Limb (tissue), 2 donors: ENCODE measurements at regions not wholly inside any gene's neighbourhood (a gene's known extent, or its start where the extent isn't known, plus 50 kb on each side); places are given as distances from the start of the nearest gene placed in this dataset.
"Not testable (repeated sequence)": the region's sequence is repeated elsewhere in the genome, so short reads cannot be mapped to it uniquely, and the experiment has no call there.

Source experiments
- DNase-seq, 2 donors: peaks; one replicate each; pipeline ENCODE4 v3.0.0-alpha.2; 2016; ENCODE audit errors: extremely low spot score in 2 of 2

DNA sequence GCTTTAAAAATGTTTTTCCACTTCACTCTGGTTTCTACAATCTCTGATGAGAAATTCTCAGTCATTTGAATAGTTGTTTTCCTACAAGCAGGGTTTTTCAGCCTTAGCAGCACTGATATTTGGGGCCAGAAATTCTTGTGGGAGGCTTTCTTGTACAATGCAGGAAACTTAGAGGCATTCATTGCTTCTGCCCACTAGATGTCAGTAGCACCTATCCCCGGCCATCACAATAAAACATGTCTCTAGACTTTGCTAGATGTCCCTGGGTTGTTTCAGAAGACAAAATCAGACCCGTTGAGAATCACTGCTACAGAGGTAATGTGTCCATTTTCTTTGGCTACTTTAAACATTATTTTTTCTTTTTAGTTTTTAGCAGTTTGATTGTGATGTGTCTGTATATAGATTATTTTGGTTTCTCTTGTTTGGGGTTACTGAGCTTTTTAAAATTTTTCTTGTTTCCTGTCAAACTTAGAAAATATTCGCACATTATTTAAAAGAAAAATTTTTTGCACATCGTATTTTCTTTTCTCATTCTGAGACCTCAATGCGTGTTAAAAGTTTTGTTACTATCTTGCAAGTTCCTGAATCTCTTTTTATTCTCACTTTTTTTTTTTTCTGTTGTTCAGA, 60.8 kb upstream of the CCDC179 start:
- DNase-seq, result peak; percentile 34 to 71

DNA sequence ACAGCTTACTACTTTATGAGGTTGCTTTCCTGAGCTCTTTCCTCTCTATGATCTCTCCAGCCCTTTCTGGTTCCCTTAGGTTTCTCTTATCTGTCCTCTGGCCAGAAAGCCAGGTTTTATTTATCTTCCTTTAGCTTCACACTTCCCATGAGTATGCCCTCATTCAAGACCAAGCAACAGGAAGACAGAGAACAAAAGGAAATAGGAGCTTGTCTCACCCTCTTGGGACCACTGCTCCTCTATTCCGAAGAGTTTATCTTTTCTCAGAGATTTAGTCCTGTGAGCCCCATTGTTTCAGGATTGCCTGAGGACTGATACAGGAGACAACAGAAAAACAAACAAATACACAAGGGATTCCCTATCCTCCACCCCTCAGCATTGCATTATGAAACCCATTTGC, 62.4 kb upstream of the CCDC179 start:
- no peak for DNase-seq

DNA sequence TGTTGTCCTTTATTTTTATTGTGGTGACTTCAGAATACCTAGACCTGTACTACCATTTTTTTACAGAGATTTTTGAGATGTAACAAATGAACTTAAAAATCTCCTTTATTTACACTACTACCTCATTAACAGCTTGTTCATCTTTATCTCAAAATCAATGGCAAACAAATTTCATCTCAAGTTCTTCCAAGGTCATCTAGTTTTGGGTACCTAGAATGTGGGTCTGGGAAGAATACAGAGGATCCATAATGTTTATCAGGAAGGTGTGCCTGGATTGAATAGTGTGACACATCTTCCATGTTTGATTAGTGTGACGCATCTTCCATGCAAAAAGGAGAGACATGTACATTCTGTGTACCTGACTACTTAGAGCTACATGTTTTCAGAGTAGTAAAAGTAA, 63.3 kb upstream of the CCDC179 start:
- DNase-seq, result no peak

DNA sequence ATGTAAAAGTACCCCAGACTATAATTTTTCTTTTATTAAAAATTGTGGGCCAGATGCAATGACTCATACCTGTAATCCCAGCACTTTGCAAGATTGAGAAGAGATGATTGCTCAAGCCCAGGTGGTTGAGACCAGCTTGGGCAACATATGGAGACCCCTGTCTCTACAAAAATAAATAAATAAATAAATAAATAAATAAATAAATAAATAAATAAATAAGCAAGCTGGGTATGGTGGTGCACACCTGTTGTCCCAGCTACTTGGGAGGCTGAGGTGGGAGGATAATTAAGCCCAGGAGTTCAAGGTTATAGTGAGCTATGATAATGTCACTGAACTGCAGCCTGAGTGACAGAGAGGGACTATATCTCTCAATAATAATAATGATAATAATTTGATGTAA, 66.1 kb upstream of the CCDC179 start:
- DNase-seq, result no peak

DNA sequence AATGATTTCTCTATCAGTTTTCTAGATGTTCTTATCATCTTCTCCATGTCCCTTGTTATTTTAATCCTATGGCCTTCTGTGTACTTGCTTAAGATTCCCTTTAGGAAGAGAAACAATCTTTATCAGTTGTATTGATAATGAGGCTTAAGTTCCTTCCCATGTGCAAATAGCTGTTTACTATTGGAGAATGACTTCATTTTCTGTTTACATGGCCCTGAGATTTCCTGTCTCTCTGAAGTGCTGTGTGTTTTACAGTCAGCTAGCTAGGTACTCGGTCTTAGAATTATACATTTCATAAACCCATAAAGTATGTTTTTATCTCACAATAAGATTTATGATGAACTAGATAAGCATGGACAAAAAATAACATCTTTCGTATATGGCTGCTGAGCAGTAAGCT, 67.5 kb upstream of the CCDC179 start:
- DNase-seq, result no peak

DNA sequence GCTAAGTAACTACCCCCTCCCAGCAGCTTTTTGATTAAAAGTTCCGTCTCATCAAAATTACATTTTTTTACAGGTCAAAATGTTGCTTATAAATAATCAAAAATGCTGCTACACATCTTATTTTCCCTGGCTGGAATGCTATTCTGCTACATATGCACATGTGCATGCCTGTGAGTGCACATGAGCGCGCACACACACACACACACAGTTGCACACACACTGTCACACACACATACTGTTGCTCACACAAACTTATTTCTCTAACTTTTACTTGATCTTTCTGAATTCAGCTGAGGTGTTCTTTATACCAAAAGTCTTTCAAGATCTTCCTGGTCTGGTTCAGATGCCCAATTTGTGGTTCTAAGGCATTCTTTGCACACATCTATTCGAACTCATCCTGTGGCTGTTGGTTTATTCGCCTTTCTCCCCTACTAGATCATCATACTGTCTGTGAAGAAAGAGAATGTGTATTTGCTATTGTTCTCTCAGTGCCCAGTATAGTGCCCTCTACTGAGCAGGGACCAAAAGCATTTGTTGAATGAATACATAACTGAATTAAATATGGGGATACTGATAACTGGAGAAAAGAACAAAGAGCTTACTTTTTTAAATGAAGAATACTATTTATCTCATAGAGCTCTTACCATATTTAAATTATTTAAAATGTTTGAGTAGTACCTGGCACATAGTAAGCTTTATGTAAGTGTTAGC, 68.1 kb upstream of the CCDC179 start:
- no peak for DNase-seq

DNA sequence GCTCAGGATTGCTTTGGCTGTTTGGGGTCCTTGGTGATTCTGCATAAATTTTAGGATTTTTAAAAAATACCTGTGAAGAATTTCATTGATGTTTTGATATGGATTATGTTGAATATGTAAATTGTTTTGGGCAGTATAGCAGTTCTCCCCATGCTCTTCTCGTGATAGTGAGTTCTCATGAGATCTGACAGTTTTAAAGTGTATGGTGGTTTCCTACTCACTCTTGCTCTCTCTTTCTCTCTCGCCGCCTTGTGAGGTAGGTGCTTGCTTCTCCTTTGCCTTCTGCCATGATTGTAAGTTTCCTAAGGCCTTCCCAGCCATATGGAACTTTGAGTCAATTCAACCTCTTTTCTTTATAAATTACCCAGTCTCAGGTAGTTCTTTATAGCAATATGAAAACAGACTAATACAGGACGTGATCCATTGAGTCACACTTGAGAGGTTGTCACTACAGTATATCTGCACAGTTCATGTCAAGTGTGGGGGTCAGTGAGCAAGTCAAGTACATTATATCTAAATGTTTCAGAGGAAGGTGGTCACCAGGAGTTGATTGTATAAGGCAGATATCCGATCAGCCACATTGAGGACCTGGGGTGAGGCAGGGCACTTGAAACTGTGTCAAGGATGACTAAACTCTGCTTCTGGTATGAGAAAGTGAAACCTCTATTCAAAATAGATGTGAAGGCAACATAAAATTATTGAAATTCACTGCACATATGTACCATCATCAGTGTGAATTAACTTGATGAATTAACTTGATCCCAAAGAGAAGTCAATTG, 70.7 kb upstream of the CCDC179 start:
- no peak for DNase-seq

DNA sequence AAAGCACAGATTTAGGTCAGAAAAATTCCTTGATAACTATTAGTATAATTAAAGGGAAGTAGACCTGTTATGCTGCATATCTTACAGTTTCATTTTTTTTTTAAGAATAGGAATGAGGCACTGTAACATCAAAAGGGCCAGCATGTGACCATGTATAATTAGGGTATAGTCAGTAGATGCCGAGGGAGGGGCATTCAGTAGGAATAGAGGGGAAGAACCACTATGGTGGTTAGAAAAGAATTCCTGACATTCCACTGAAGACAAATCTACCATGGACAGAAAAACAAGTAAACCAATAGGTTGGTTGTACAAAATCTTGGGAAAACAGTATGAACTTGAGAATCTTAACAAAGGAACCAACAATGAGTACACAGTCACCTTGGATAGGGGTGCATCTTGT, 78.4 kb upstream of the CCDC179 start:
- no peak for DNase-seq

DNA sequence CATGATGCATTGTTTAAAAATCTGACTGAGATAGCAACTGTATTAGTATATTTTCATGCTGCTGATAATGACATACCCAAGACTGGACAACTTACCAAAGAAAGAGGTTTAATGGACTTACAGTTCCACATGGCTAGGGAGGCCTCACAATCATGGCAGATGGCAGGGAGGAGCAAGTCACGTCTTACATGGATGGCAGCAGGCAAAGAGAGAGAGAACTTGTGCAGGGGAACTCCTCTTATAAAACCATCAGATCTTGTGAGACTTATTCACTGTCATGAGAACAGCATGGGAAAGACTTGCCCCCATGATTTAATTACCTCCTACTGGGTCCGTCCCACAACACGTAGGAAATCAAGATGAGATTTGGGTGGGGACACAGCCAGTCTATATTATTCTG, 81.3 kb upstream of the CCDC179 start:
- not testable (repeated sequence) for DNase-seq

DNA sequence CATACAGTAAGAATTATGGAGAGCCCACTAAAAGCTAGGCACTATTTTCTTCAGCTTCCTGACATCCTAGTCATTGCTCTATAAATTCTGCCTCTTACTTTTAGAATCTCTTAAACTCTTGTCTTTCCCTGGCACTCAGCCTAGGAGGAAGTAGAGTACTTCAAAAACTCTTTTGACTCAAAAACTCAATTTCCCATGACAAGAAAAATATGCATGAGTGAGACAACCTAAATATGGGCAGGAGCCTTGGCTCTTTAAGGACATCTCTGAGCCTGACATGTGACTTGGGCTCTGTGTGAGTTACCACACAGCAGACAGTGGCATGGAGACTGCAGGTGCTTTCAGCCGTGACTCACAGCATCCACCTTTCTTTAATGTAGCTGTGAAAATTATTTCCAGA, 97.5 kb upstream of the CCDC179 start:
- DNase-seq, result peak in 1 of 2 donors; percentile 16

DNA sequence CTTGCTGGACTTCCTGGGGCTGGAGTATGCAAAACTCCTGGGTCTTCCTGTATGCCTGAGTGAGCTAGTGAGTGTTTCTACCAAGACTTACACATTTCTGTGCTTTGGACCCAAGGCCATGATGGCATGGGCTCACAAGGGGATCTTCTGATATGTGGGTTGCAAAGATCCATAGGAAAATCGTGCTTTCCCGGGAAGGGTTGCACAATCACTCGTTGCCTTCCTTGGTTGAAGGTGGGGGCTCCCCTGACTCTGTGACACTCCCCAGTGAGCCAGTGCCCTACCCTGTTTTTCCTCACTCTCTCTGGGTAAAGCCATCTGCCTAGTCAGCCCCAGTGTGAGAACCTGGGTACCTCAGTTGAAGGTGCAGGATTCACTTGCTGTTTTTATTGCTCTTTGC, 114.0 kb upstream of the CCDC179 start:
- DNase-seq, result no peak

DNA sequence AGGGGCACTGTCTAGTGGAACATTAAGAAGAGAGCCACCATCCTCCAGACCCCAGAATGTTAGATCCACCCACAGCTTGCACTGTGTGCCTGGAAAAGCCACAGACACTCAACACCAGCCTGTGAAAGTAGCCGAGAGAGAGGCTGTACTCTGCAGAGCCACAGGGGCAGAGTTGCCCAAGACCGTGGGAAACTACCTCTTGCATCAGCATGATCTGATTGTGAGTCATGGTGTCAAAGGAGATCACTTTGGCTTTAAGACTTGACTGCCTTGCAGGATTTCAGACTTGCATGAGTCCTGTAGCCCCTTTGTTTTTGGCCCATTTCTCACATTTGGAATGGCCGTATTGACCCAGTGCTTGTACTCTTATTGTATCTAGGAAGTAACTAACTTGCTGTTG, 115.9 kb upstream of the CCDC179 start:
- no peak for DNase-seq

DNA sequence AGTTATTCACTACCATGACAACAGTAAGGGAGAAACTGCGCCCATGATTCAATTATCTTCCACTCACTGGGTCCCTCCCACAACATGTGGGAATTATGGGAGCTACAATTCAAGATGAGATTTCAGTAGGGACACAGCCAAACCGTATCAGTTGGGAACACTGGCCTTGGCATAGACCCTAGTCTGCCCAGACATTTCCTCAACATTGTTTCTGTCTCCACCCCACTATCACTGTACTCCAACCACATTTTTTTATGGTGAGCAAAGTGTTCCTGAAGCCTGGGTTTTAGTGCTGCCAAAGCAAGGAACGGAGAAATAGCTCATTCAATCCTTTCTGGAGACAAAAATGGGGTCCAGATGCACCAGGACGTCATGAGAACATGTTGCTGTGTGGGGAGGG, 122.6 kb upstream of the CCDC179 start:
- no peak for DNase-seq

DNA sequence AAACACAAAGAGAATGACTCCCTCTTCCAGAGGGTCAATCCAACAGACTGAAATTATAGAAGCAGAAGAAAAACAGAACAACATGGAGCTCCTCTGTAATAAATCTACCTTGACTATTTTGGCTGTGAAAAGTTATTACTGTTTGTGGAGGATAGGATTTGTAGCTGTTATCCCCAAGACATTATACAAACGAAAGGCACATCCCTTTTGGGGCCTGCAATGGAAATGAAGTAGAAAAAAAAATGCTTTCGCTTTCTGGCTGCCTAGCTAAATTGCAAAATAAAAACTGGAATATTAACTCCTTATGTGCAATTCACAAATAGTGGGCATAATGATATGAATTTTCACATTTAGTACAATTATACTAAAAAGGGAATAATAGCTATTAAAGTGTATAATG, 123.8 kb upstream of the CCDC179 start:
- no peak for DNase-seq

DNA sequence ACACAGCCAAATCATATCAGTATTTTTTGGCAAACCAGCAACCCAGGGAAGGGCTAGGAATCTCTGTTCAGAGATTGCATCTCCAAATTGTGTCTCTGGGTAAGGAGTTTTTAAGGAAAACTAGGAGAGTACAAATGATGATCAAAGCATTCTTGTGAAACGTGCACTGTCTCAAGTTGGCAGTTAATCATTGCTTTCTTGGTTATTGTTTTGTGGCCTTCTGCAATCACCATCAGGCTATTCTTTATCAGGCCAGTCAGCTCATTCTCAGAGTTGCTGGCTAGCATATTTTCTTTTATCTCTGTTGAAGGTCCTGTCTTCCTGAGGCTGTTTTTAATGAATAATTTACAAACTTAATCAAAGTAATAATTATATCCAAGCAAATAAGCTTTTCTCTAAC, 129.1 kb upstream of the CCDC179 start:
- no peak for DNase-seq

DNA sequence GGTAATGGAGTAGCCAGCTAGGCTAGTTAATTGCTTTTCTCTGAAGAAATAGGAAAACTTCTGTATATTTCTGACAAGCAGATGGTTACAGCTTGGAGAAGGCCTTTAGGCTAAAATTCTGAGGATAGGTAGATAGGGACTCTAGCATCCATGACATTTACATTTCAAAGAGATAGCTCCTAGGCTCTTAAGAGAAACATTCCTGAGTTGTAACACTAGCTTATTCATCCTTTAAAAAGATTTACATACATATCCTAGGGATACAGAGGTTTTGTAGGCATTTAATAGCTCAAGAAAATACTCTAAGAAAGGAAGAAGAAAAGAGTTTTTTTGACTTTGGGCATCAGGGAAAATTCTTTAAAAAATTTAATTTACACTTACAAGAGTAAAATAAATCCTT, 130.9 kb upstream of the CCDC179 start:
- no peak for DNase-seq

DNA sequence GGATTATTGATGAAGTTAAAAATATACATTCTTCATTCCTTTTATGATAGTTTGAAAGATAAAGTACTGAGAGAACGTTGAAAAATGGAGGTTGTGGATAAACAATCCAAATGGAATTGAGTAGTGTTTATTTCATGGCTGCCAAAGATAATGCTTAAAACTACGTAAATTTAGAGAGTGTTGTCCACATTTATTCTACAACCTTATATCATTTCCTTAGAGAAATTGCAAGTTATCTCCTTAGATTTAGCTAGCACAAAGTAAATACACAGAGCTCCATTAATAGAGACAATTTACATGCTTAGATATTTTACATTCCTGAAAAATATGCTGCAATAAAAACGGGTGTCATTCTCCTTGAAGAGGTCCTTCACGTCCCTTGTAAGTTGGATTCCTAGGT, 146.5 kb upstream of the CCDC179 start:
- DNase-seq, result no peak

DNA sequence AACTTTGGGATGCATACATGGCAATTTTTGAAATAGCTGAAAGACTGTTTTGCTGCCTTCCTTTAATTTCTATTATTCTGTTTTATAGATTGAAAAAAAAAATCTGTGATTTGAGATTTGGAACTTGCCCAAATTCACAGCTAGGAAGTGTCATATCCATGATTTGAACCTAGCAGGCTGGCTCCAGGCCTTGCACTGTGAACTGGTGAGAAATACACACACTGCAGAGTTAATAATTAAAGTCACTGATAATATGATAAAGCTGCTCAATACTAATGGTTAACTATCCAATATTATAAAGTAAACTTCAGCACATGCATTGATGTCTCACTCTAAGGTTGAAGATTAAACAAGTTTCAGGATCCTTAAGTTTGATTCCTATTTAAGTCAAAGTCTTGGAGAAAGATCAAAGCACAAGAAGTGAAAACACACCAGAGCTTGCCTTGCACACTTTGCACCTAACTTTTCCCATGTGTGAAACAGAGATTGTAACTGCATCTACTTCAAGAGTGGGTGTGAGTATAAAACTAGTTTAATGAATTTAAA, 150.6 kb upstream of the CCDC179 start:
- DNase-seq, result no peak

DNA sequence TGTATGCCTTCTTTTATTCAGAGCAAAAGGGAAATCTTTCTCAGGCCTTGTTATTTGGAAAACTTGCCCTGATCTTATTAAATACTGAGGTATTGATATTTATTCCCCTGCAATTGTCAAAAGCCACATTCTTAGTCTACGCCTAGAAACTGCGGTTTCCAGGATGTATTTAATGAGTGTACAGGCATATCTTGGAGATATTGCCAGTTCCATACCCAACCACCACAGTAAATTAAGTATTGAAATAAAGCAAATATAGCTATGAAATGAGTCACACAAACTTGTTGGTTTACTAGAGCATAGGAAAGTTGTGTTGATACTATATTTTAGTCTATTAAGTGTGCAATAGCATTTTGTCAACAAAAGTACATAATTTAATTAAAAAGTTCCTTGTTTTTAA, 152.7 kb upstream of the CCDC179 start:
- DNase-seq, result no peak

DNA sequence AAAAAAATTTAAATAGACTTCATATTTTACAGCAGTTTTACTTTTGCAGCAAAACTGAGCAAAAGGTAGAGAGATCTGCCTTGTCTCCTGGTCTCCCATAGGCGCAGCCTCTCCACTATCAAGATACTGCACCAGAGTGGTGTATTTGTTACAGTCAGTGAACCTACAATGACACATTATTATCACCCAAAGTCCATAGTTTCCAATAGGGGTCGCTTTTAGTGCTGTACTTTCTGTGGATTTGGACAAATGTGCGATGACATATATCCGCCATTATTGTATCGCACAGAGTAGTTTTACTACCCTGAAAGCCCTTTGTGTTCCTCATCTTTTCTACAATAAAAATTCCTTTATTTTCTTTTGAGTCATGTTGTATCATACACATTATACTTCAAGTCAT, 153.2 kb upstream of the CCDC179 start:
- no peak for DNase-seq

DNA sequence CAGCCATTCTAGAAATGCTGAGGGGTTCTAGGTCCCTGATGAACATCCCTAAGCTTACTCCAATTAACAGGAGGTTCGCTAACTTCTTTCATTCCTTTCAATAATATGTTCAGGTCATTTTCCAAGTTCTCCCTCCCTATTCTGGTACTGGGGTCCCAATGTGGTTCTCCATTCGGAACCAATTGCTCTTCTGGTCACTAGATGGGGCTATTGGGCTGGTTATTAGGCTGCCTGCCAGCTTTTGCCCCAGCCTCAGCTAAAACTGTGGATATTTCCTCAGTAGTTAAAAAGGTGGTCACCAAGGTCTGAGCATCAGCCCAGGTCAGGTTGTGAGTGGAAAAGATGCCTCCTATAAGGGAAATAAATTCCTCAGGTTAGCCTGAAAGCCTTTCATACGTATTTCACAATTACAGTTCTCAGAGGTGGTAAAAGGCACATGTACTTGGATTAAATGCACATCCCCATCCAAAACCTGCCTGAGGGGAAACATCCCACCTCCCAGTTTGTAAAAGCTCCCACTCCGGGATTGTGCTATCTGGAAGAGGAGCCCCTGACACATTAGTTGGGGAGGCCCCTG, 161.1 kb upstream of the CCDC179 start:
- peak in 1 of 2 donors; percentile 8 for DNase-seq

DNA sequence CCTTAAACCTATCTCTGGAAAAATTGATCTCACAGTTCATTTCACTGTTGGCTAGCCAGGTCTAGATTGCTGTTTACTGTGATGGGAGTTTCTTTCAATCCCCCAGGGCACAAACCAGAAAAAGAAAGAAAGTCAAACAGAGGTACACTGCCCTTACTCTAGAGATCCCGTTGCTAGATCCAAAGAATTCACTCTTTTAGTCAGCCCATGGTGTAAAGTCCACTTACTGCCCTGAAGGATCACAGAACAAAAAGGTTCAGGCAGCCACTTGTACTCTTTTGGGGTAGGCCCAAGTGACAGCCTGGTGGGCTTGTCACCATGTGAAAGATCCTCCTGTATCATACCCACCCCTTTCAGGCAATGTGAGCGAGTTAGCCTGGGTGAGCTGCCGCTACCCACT, 162.6 kb upstream of the CCDC179 start:
- DNase-seq, result no peak
